Endodermal cell (in vitro differentiated cells): ENCODE measurements at regions not wholly inside any gene's neighbourhood (a gene's known extent, or its start where the extent isn't known, plus 50 kb on each side); places are given as distances from the start of the nearest gene placed in this dataset.

Experiments used
- DNase-seq: peaks from one replicate; pipeline ENCODE4 v3.0.0-alpha.2; 2017
- H3K27ac ChIP-seq: 2 replicates; pipeline ENCODE4 v1.5.1; 2013; ENCODE audit warnings: mild to moderate bottlenecking, low read depth, low read length, moderate library complexity
- H3K27me3 ChIP-seq: 2 replicates; pipeline ENCODE4 v1.6.1; 2013; ENCODE audit warnings: mild to moderate bottlenecking, low read length, moderate library complexity; ENCODE audit not compliant: insufficient read depth, control insufficient read depth, poor library complexity, severe bottlenecking
- H3K36me3 ChIP-seq: 2 replicates; pipeline ENCODE4 v1.7.0; 2013; ENCODE audit warnings: mild to moderate bottlenecking, low read length, moderate library complexity; ENCODE audit not compliant: control insufficient read depth, insufficient read depth
- H3K4me1 ChIP-seq: one replicate; pipeline ENCODE4 v1.7.0; 2013; ENCODE audit warnings: low read length; ENCODE audit not compliant: control insufficient read depth, insufficient read depth
- H3K4me3 ChIP-seq: 2 replicates; pipeline ENCODE4 v1.5.1; 2013; ENCODE audit warnings: mild to moderate bottlenecking, low read length, moderate library complexity
- H3K9ac ChIP-seq: 2 replicates; pipeline ENCODE4 v1.6.1; 2013; ENCODE audit warnings: mild to moderate bottlenecking, low read length, moderate library complexity; ENCODE audit not compliant: poor library complexity, severe bottlenecking; ENCODE audit errors: extremely low read depth
- H3K9me3 ChIP-seq: 2 replicates; pipeline ENCODE4 v1.6.1; 2013; ENCODE audit warnings: mild to moderate bottlenecking, low read length, moderate library complexity; ENCODE audit not compliant: control insufficient read depth
- H3K27ac Mint-ChIP-seq: 2 replicates; pipeline ENCODE4 v1.8.0; 2020; ENCODE audit warnings: mixed read lengths
- H3K27me3 Mint-ChIP-seq: 2 replicates; pipeline ENCODE4 v1.8.0; 2021; ENCODE audit warnings: mild to moderate bottlenecking, mixed read lengths; ENCODE audit not compliant: insufficient read depth
- H3K36me3 Mint-ChIP-seq: 2 replicates; pipeline ENCODE4 v1.8.0; 2020; ENCODE audit warnings: low read depth, mixed read lengths
- H3K4me1 Mint-ChIP-seq: 2 replicates; pipeline ENCODE4 v1.8.0; 2020; ENCODE audit warnings: mixed read lengths
- H3K4me3 Mint-ChIP-seq: 2 replicates; pipeline ENCODE4 v1.8.0; 2020; ENCODE audit warnings: mild to moderate bottlenecking, moderate library complexity, mixed read lengths
- H3K9me3 Mint-ChIP-seq: 2 replicates; pipeline ENCODE4 v1.8.0; 2020; ENCODE audit warnings: mild to moderate bottlenecking, mixed read lengths
- CTCF ChIP-seq: fragments of 200-600 bp; sonication (generic); conservative IDR thresholded peaks from 2 replicates; pipeline ENCODE4 v1.5.0; 2021; ENCODE audit warnings: antibody characterized with exemption, mild to moderate bottlenecking
- WGBS, 2 experiments: methylation state at CpG; one replicate each; pipeline versions ENCODE4 v1.1.5 to v1.1.7; 2013; ENCODE audit warnings: missing lambda C conversion rate in 2 of 2, mixed read lengths in 1 of 2; ENCODE audit not compliant: insufficient coverage in 1 of 2, insufficient read length in 1 of 2; 5-methylcytosine and 5-hydroxymethylcytosine counted together

GRCh38 chr20:4635781-4636180 lies 50.5 kb upstream of the PRNP start:
- Mint-ChIP-seq H3K4me3 (no peak overlapping the region), H3K4me1 (no peaks in the 10 kb centered on the region), H3K27ac (no peak overlapping the region), H3K9me3 (peaks cover 16% of the 10 kb centered on the region), H3K36me3 (no peaks in the 10 kb centered on the region), H3K27me3 (no peaks in the 10 kb centered on the region)
- H3K4me3 ChIP-seq, result no peak overlapping the region
- H3K9ac ChIP-seq, result no peak overlapping the region
- no peak overlapping the region for H3K27ac ChIP-seq
- no peaks in the 10 kb centered on the region for H3K27me3 ChIP-seq
- no peak for DNase-seq
- H3K4me1 ChIP-seq, result no peaks in the 10 kb centered on the region
- TF ChIP-seq CTCF, result no peak
- 94 to 100% methylated on average over 3 to 5 of the region's 5 CpGs for WGBS, 2 experiments
- peaks cover 6% of the 10 kb centered on the region for H3K9me3 ChIP-seq
- H3K36me3 ChIP-seq, result no peaks in the 10 kb centered on the region

- H3K4me1 Mint-ChIP-seq, result no peaks in the 10 kb centered on the region
These were observed 50.9 kb upstream of the PRNP start for GRCh38 chr20:4635342-4635741.

GRCh38 chr20:4633780-4634179 lies 52.5 kb upstream of the PRNP start:
- H3K36me3 Mint-ChIP-seq, result no peaks in the 10 kb centered on the region
- no peak overlapping the region for H3K27ac Mint-ChIP-seq
- DNase-seq, result no peak
- no peak for TF ChIP-seq CTCF
- H3K9ac ChIP-seq, result no peak overlapping the region
- H3K4me3 ChIP-seq, result no peak overlapping the region
- H3K4me1 Mint-ChIP-seq, result no peaks in the 10 kb centered on the region
- no peak overlapping the region for H3K27ac ChIP-seq
- no peaks in the 10 kb centered on the region for H3K27me3 ChIP-seq
- H3K27me3 Mint-ChIP-seq, result peaks cover 3% of the 10 kb centered on the region
- H3K4me3 Mint-ChIP-seq, result no peak overlapping the region
- H3K9me3 ChIP-seq, result peaks cover 6% of the 10 kb centered on the region
- H3K9me3 Mint-ChIP-seq, result peaks cover 16% of the 10 kb centered on the region
- H3K4me1 ChIP-seq, result no peaks in the 10 kb centered on the region
- 89 to 92% methylated on average over 4 of the region's 4 CpGs for WGBS, 2 experiments
- H3K36me3 ChIP-seq, result no peaks in the 10 kb centered on the region

More at GRCh38 chr20:4635342-4635741, 50.9 kb upstream of the PRNP start:
- no peak overlapping the region for H3K27ac Mint-ChIP-seq
- peaks cover 16% of the 10 kb centered on the region for H3K9me3 Mint-ChIP-seq
- H3K9ac ChIP-seq, result no peak overlapping the region
- H3K4me3 Mint-ChIP-seq, result no peak overlapping the region
- no peaks in the 10 kb centered on the region for H3K4me1 ChIP-seq
- H3K36me3 Mint-ChIP-seq, result no peaks in the 10 kb centered on the region
- H3K36me3 ChIP-seq, result no peaks in the 10 kb centered on the region
- H3K27ac ChIP-seq, result no peak overlapping the region
- no peak for TF ChIP-seq CTCF
- no peaks in the 10 kb centered on the region for H3K27me3 Mint-ChIP-seq
- 59 to 80% methylated on average over 1 of the region's 1 CpG for WGBS, 2 experiments
- H3K27me3 ChIP-seq, result no peaks in the 10 kb centered on the region
- peaks cover 6% of the 10 kb centered on the region for H3K9me3 ChIP-seq
- no peak for DNase-seq
- H3K4me3 ChIP-seq, result no peak overlapping the region
